ENCODE measurements at regions not wholly inside any gene's neighbourhood (a gene's known extent, or its start where the extent isn't known, plus 50 kb on each side); places are given as distances from the start of the nearest gene placed in this dataset.

DNA sequence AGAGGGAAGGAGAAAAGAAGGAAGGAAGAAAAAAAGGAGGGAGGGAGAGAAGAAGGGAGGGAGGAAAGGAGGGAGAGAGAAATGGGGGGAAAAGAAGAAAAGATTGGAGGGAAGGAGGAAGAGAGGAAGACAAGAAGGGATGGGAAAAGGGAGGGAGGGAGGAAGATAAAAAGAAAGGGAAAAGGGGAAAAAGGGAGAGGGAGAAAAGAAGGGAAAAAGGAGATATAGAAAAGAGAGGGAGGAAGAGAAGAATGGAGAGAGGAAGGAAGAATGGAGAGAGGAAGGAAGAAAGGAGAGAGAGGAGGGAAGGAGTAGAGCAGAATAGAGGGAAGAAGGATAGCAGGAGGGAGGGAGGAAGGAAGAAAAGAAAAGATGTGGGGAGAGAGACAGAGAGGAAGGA is 334.6 kb downstream of the TSHZ3 start:
- no peaks in the 10 kb centered on the region for H3K4me1 ChIP-seq (ENCODE audit: control insufficient read depth in 3 of 3, insufficient read depth in 2 of 3, low read depth in 1 of 3, low read length in 2 of 3)
- no peaks in the 10 kb centered on the region for H3K9me3 ChIP-seq (ENCODE audit: control insufficient read depth in 2 of 2, insufficient read depth in 1 of 2, low read depth in 1 of 2, low read length in 1 of 2)
- no peak overlapping the region for H3K4me3 ChIP-seq (ENCODE audit: low read depth in 1 of 3, low read length in 3 of 3)
- no peaks in the 10 kb centered on the region for H3K27me3 ChIP-seq (ENCODE audit: control insufficient read depth in 3 of 3, insufficient read depth in 3 of 3, low read length in 3 of 3)
- H3K36me3 ChIP-seq (ENCODE audit: control insufficient read depth in 3 of 3, insufficient read depth in 2 of 3, low read depth in 1 of 3, low read length in 3 of 3): no peaks in the 10 kb centered on the region
- no peak overlapping the region for H3K27ac ChIP-seq (ENCODE audit: low read depth in 1 of 3, low read length in 2 of 3)
- DNase-seq (no peak), FAIRE-seq (no peak)

DNA sequence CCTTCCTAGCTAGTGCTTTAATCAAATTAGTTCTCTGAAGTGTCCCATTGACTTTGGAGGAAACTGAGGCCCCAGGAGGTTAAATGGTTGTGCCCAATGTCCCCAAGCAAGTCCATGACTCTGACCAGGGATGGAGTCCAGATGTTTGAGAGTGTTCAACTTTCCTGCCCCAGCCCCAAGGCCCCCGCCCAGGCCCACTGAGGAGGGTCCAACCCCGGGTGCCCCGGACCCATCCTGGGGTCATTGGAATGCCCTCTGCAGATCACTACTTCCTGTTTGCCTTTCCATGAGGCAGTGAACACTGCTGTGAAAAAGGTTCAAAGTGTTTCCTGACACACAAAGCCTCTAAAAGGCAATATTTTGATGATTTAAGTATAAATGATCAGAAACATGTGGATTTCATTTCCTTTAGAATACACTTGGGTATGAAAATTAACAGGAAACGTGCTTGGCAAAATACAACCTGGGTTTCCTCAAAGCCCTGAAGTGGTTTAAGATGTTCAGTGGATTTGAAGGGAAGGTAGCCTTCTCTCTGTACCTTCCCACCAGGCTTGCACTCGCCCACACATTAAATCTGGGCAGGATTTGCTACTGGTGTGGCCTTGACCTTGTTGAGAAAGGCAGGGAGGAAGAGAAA is 335.7 kb downstream of the TSHZ3 start:
- WGBS, 3 donors: 43 to 65% (median 46%) methylated on average over 5 of the region's 5 CpGs
- FAIRE-seq (no peak), DNase-seq (no peak)
- Histone ChIP-seq H3K27me3 (ENCODE audit: control insufficient read depth in 3 of 3, insufficient read depth in 3 of 3, low read length in 3 of 3) (no peaks in the 10 kb centered on the region), H3K4me1 (ENCODE audit: control insufficient read depth in 3 of 3, insufficient read depth in 2 of 3, low read depth in 1 of 3, low read length in 2 of 3) (no peaks in the 10 kb centered on the region), H3K27ac (ENCODE audit: low read depth in 1 of 3, low read length in 2 of 3) (no peak overlapping the region), H3K9me3 (ENCODE audit: control insufficient read depth in 2 of 2, insufficient read depth in 1 of 2, low read depth in 1 of 2, low read length in 1 of 2) (no peaks in the 10 kb centered on the region), H3K4me3 (ENCODE audit: low read depth in 1 of 3, low read length in 3 of 3) (no peak overlapping the region), H3K36me3 (ENCODE audit: control insufficient read depth in 3 of 3, insufficient read depth in 2 of 3, low read depth in 1 of 3, low read length in 3 of 3) (no peaks in the 10 kb centered on the region)

DNA sequence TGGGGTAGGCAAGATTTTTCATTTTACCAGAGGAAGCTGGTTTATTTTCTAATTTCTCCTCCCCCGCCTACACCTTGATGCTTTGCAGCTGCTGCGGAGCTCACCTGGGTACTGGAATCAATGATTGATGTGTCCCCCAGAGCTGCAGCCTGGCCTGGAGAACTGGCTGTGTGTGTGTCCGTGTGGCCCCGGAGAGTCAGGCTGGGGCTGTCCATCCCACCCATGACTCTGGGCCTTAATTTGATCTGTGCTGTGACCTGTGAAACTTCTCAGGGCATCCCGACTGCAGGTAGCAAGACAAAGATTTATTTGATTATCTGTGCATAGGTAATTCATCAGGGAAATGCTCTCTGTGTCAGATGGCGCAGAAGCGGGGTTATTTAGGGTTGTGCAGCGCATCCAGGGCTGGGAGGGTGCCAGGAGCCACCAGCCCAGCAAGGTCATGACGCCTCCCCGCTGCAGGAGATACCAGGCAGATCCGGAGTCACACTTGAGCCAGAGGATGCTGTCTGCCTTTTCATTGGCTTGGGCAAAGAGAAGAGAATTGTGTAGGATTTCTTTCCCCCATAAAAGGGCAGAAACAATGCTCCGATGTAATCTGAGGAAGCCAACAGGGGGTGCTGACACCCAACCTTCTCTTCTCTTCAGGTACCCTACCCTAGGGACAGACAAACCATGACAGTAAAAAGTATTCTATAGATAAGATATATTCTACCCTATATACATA is 346.6 kb downstream of the TSHZ3 start:
- Histone ChIP-seq H3K36me3 (ENCODE audit: control insufficient read depth in 3 of 3, insufficient read depth in 2 of 3, low read depth in 1 of 3, low read length in 3 of 3) (no peaks in the 10 kb centered on the region), H3K9me3 (ENCODE audit: control insufficient read depth in 2 of 2, insufficient read depth in 1 of 2, low read depth in 1 of 2, low read length in 1 of 2) (no peaks in the 10 kb centered on the region), H3K4me3 (ENCODE audit: low read depth in 1 of 3, low read length in 3 of 3) (no peak overlapping the region), H3K27ac (ENCODE audit: low read depth in 1 of 3, low read length in 2 of 3) (no peak overlapping the region), H3K4me1 (ENCODE audit: control insufficient read depth in 3 of 3, insufficient read depth in 2 of 3, low read depth in 1 of 3, low read length in 2 of 3) (no peaks in the 10 kb centered on the region), H3K27me3 (ENCODE audit: control insufficient read depth in 3 of 3, insufficient read depth in 3 of 3, low read length in 3 of 3) (no peaks in the 10 kb centered on the region)
- no peak for FAIRE-seq
- no peak for DNase-seq
- WGBS, 3 donors: 61 to 71% (median 63%) methylated on average over 12 of the region's 12 CpGs

DNA sequence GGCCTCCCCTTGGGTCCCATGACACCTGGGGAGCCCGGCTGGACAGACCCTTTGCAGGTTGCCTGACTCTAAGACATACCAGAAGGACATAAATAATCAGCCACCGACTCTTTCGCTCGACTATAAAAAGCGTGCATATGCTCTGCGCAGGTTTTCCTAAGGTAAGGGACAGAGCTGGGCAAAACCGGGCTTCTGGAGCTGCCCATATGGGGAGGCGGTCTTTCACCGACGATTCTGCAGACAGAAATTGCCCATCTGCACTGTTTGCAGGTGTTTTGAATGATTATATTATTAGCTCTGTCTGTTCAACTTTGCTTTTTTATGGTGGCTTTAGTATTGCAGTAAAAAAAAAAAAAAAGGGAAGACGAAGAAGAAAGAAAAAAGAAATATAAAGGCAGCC is 347.2 kb downstream of the TSHZ3 start:
- Histone ChIP-seq H3K27me3 (ENCODE audit: control insufficient read depth in 3 of 3, insufficient read depth in 3 of 3, low read length in 3 of 3) (no peaks in the 10 kb centered on the region), H3K9me3 (ENCODE audit: control insufficient read depth in 2 of 2, insufficient read depth in 1 of 2, low read depth in 1 of 2, low read length in 1 of 2) (no peaks in the 10 kb centered on the region), H3K36me3 (ENCODE audit: control insufficient read depth in 3 of 3, insufficient read depth in 2 of 3, low read depth in 1 of 3, low read length in 3 of 3) (no peaks in the 10 kb centered on the region), H3K27ac (ENCODE audit: low read depth in 1 of 3, low read length in 2 of 3) (no peak overlapping the region), H3K4me3 (ENCODE audit: low read depth in 1 of 3, low read length in 3 of 3) (no peak overlapping the region), H3K4me1 (ENCODE audit: control insufficient read depth in 3 of 3, insufficient read depth in 2 of 3, low read depth in 1 of 3, low read length in 2 of 3) (no peaks in the 10 kb centered on the region)
- FAIRE-seq: no peak
- DNase-seq: no peak
- 78 to 82% (median 81%) methylated on average over 10 to 11 of the region's 11 CpGs for WGBS, 3 donors

DNA sequence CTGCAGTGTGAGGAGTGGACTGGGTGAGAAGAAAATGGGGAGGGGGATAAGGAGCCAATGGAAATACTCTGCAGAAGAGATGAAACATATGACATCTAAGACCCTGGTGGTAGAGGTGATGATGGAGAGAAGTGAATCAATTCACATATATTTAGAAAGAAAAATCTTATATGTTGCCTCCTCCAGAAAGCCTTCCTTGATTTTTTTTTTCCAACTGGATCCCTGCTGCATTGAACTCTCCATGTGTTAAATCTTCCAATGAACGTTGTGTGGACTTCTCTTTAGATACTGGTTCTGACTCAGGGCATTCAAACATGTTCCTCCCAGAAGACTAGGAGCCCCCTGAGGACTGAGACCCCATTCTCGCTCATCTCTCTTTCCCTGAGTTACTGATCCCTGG is 348.3 kb downstream of the TSHZ3 start:
- no peak for FAIRE-seq
- Histone ChIP-seq H3K27me3 (ENCODE audit: control insufficient read depth in 3 of 3, insufficient read depth in 3 of 3, low read length in 3 of 3) (no peaks in the 10 kb centered on the region), H3K4me3 (ENCODE audit: low read depth in 1 of 3, low read length in 3 of 3) (no peak overlapping the region), H3K4me1 (ENCODE audit: control insufficient read depth in 3 of 3, insufficient read depth in 2 of 3, low read depth in 1 of 3, low read length in 2 of 3) (no peaks in the 10 kb centered on the region), H3K9me3 (ENCODE audit: control insufficient read depth in 2 of 2, insufficient read depth in 1 of 2, low read depth in 1 of 2, low read length in 1 of 2) (no peaks in the 10 kb centered on the region), H3K27ac (ENCODE audit: low read depth in 1 of 3, low read length in 2 of 3) (no peak overlapping the region), H3K36me3 (ENCODE audit: control insufficient read depth in 3 of 3, insufficient read depth in 2 of 3, low read depth in 1 of 3, low read length in 3 of 3) (no peaks in the 10 kb centered on the region)
- WGBS, 3 donors: 60 to 77% (median 63%) methylated on average over 2 of the region's 2 CpGs
- no peak for DNase-seq

DNA sequence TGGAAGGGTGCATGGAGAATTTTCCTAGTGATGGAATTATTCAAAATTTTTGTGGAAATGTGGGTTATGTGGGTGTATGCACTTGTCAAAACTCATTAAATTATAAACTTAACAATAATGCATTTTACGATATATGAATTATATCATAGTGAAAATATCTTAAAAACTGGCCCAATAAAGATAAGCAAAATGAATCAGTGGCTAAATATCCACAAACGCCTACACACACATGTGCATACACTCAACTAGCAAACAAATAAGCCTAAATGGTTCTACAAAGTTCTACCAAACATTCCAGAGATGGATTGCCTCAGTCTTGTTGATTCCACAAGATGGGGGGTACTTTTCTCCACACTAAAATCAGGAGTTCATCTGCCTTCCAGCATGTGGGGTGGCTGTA is 349.5 kb downstream of the TSHZ3 start:
- Histone ChIP-seq H3K9me3 (ENCODE audit: control insufficient read depth in 2 of 2, insufficient read depth in 1 of 2, low read depth in 1 of 2, low read length in 1 of 2) (no peaks in the 10 kb centered on the region), H3K4me3 (ENCODE audit: low read depth in 1 of 3, low read length in 3 of 3) (no peak overlapping the region), H3K27me3 (ENCODE audit: control insufficient read depth in 3 of 3, insufficient read depth in 3 of 3, low read length in 3 of 3) (no peaks in the 10 kb centered on the region), H3K36me3 (ENCODE audit: control insufficient read depth in 3 of 3, insufficient read depth in 2 of 3, low read depth in 1 of 3, low read length in 3 of 3) (no peaks in the 10 kb centered on the region), H3K4me1 (ENCODE audit: control insufficient read depth in 3 of 3, insufficient read depth in 2 of 3, low read depth in 1 of 3, low read length in 2 of 3) (no peaks in the 10 kb centered on the region), H3K27ac (ENCODE audit: low read depth in 1 of 3, low read length in 2 of 3) (no peak overlapping the region)
- FAIRE-seq (no peak), DNase-seq (no peak)
- WGBS, 3 donors: 27 to 57% (median 40%) methylated on average over 2 of the region's 2 CpGs

DNA sequence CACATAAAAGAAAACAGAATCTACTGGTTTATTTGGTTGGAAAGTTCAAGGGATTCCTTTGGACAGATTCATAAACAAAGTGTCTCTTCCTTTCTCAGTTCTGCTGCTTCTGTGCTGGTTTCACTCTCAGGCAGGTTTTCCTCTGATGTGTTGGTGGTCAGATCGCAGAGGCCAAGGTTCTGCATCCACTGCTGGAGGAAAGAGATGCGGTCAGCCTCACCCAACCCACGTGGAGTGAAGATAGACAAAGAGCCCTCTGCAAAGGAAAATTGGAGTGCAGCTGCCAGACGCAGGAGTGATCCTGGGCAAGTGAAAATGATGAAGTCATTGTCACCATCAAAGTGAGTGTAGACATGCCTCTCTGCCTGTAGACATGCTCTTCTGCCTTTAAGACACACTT is 352.0 kb downstream of the TSHZ3 start:
- Histone ChIP-seq H3K36me3 (ENCODE audit: control insufficient read depth in 3 of 3, insufficient read depth in 2 of 3, low read depth in 1 of 3, low read length in 3 of 3) (no peaks in the 10 kb centered on the region), H3K27me3 (ENCODE audit: control insufficient read depth in 3 of 3, insufficient read depth in 3 of 3, low read length in 3 of 3) (no peaks in the 10 kb centered on the region), H3K9me3 (ENCODE audit: control insufficient read depth in 2 of 2, insufficient read depth in 1 of 2, low read depth in 1 of 2, low read length in 1 of 2) (no peaks in the 10 kb centered on the region), H3K27ac (ENCODE audit: low read depth in 1 of 3, low read length in 2 of 3) (no peak overlapping the region), H3K4me3 (ENCODE audit: low read depth in 1 of 3, low read length in 3 of 3) (no peak overlapping the region), H3K4me1 (ENCODE audit: control insufficient read depth in 3 of 3, insufficient read depth in 2 of 3, low read depth in 1 of 3, low read length in 2 of 3) (no peaks in the 10 kb centered on the region)
- 54 to 73% (median 69%) methylated on average over 4 of the region's 4 CpGs for whole genome bisulfite sequencing, 3 donors
- DNase-seq: no peak
- no peak for FAIRE-seq

DNA sequence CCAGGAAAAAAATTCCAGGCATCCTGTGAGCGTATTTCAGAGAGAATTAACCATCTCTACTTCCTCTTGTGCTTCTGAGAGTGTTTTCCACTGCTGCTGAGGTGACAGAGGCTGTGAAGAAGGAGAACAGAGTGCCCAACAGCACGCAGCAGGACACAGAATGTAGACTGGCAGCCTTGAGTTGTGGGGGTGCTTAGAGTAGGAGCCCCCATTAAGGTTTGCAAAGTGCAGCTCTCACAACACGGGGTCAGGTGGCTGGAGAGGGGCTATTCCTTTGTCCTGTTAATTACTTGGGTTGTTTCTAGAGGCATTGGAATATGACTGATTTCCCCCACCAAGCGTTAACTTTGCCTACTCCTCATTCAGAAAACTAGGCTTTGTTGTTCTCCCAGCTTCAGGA is 370.6 kb downstream of the TSHZ3 start:
- Histone ChIP-seq H3K4me3 (ENCODE audit: low read depth in 1 of 3, low read length in 3 of 3) (no peak overlapping the region), H3K9me3 (ENCODE audit: control insufficient read depth in 2 of 2, insufficient read depth in 1 of 2, low read depth in 1 of 2, low read length in 1 of 2) (peaks cover 0 to 3% of the 10 kb centered on the region in 2 donors), H3K27ac (ENCODE audit: low read depth in 1 of 3, low read length in 2 of 3) (no peak overlapping the region), H3K27me3 (ENCODE audit: control insufficient read depth in 3 of 3, insufficient read depth in 3 of 3, low read length in 3 of 3) (peaks cover 0 to 2% (median 0%) of the 10 kb centered on the region in 3 donors), H3K36me3 (ENCODE audit: control insufficient read depth in 3 of 3, insufficient read depth in 2 of 3, low read depth in 1 of 3, low read length in 3 of 3) (no peaks in the 10 kb centered on the region), H3K4me1 (ENCODE audit: control insufficient read depth in 3 of 3, insufficient read depth in 2 of 3, low read depth in 1 of 3, low read length in 2 of 3) (no peaks in the 10 kb centered on the region)
- FAIRE-seq: no peak
- 23 to 48% (median 23%) methylated on average over 4 of the region's 4 CpGs for WGBS, 3 donors
- DNase-seq: no peak

DNA sequence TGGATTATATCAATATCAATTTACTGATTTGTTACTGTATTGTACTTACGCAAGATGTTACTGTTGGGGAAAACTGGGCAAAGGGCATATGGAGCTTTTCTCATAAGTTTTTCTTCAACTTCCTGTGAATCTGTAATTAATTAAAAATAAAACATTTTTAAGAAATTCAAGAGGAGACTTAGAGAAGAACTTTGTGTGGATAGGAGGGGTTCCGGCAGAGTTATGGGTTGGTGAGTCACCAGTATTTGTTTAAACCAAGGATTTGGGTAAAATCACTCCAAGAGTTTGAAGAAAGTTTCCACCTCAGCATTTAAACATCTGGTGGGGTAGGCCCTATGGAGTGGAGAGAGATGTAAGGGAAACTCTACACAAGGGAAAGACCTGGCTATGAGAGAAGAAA is 379.6 kb downstream of the TSHZ3 start:
- Histone ChIP-seq H3K27ac (ENCODE audit: low read depth in 1 of 3, low read length in 2 of 3) (no peak overlapping the region), H3K36me3 (ENCODE audit: control insufficient read depth in 3 of 3, insufficient read depth in 2 of 3, low read depth in 1 of 3, low read length in 3 of 3) (no peaks in the 10 kb centered on the region), H3K4me1 (ENCODE audit: control insufficient read depth in 3 of 3, insufficient read depth in 2 of 3, low read depth in 1 of 3, low read length in 2 of 3) (no peaks in the 10 kb centered on the region), H3K4me3 (ENCODE audit: low read depth in 1 of 3, low read length in 3 of 3) (no peak overlapping the region), H3K9me3 (ENCODE audit: control insufficient read depth in 2 of 2, insufficient read depth in 1 of 2, low read depth in 1 of 2, low read length in 1 of 2) (no peaks in the 10 kb centered on the region), H3K27me3 (ENCODE audit: control insufficient read depth in 3 of 3, insufficient read depth in 3 of 3, low read length in 3 of 3) (no peaks in the 10 kb centered on the region)
- FAIRE-seq (no peak), DNase-seq (no peak)
- 82 to 88% (median 84%) methylated on average over 2 of the region's 2 CpGs for WGBS, 3 donors
